HEK293T (cell line): ENCODE measurements at regions not wholly inside any gene's neighbourhood (a gene's known extent, or its start where the extent isn't known, plus 50 kb on each side); places are given as distances from the start of the nearest gene placed in this dataset.

Experiments used
- BHLHE40 ChIP-seq: fragments of 450-650 bp; IDR thresholded peaks from 2 replicates; pipeline ENCODE4 v1.6.1; 2016; ENCODE audit warnings: mild to moderate bottlenecking, moderate library complexity, borderline replicate concordance
- CTBP1 ChIP-seq: fragments of 450-650 bp; IDR thresholded peaks from 2 replicates; pipeline ENCODE4 v1.6.1; 2016; ENCODE audit warnings: borderline replicate concordance
- ELF4 ChIP-seq: fragments of 450-650 bp; IDR thresholded peaks from 2 replicates; pipeline ENCODE4 v1.6.1; 2017; ENCODE audit warnings: antibody characterized with exemption
- FOXA1 ChIP-seq: fragments of 450-650 bp; IDR thresholded peaks from 2 replicates; pipeline ENCODE4 v1.6.1; 2016; ENCODE audit warnings: mild to moderate bottlenecking
- FOXK2 ChIP-seq: fragments of 450-650 bp; IDR thresholded peaks from 2 replicates; pipeline ENCODE4 v1.6.1; 2016; ENCODE audit warnings: mild to moderate bottlenecking
- FOXM1 ChIP-seq: fragments of 450-650 bp; IDR thresholded peaks from 2 replicates; pipeline ENCODE4 v1.6.1; 2017; ENCODE audit warnings: mild to moderate bottlenecking, borderline replicate concordance
- NFRKB ChIP-seq: fragments of 450-650 bp; IDR thresholded peaks from 2 replicates; pipeline ENCODE4 v1.6.1; 2016; ENCODE audit warnings: mild to moderate bottlenecking, moderate library complexity
- SP1 ChIP-seq: fragments of 450-650 bp; IDR thresholded peaks from 2 replicates; pipeline ENCODE4 v1.6.1; 2017
- SUZ12 ChIP-seq: fragments of 450-650 bp; IDR thresholded peaks from 2 replicates; pipeline ENCODE4 v1.6.1; 2016; ENCODE audit warnings: mild to moderate bottlenecking
- TARDBP ChIP-seq: fragments of 450-650 bp; IDR thresholded peaks from 2 replicates; pipeline ENCODE4 v1.6.1; 2016

DNA sequence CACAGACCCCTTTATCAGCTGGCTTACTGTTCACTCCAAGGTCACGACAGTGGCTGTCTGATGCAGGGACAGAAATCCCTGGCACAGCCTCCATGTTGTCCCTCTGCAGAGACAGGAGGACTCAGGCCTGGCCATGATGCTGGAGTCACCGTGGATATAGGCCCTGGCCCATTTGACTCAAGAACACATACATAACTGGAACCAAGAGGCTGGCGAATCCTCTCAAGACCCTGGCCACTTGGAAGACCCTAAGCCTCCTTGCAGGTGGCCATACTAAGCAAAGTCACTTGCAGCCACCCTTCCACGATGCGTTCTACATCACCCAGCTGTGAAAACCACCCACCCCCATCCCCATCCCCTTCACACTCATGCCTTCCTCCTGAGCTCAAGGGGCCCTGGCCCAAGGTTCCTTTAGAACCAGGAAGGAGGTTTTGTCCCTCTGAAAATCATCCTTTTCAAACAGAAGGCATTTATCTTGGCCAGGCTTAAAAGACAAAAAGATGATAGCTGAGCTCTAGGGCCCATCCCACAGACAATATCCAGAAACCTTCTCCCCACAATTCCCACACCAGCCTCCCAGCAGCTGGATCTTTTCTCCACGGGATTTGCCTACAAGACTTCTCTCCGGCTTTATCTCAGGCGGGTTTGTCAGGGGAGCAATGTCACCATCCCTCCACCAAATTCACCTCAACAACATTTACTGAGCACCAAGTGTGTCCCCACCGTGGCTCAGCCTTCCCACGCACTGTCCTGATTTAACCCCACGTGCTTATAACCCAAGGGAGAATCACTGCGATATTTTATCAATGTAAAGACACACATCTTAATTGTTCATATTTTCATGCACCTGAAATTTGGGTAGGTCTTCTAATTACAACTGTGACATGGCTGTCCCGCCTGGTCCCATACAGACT, 123.4 kb upstream of the SERPIND1 start:
- no peak for TF ChIP-seq ELF4
- no peak for TF ChIP-seq TARDBP
- no peak for TF ChIP-seq FOXA1
- TF ChIP-seq FOXK2, result no peak
- TF ChIP-seq SUZ12, result no peak
- TF ChIP-seq CTBP1, result no peak
- TF ChIP-seq NFRKB, result no peak
- no peak for TF ChIP-seq FOXM1
- TF ChIP-seq BHLHE40, result no peak
- TF ChIP-seq SP1, result no peak
